ENCODE measurements at regions not wholly inside any gene's neighbourhood (a gene's known extent, or its start where the extent isn't known, plus 50 kb on each side); places are given as distances from the start of the nearest gene placed in this dataset.

- H3K4me3 ChIP-seq (ENCODE audit: low read depth, low read length): no peak overlapping the region
- no peak for TF ChIP-seq CTCF (conservative IDR thresholded peaks at IDR 0.05; ENCODE audit: low read depth, low read length)
- DNase-seq (ENCODE audit: low read depth): no peak
Measured at GRCh38 chr2:67479261-67479660, 82.1 kb downstream of the ETAA1 start.

- no peak for TF ChIP-seq CTCF (conservative IDR thresholded peaks at IDR 0.05; ENCODE audit: low read depth, low read length)
- no peak overlapping the region for H3K4me3 ChIP-seq (ENCODE audit: low read depth, low read length)
- DNase-seq (ENCODE audit: low read depth): no peak
Measured at GRCh38 chr2:67485431-67485830, 88.3 kb downstream of the ETAA1 start.

GRCh38 chr2:67486041-67486796, 89.1 kb downstream of the ETAA1 start:
- no peak overlapping the region for H3K4me3 ChIP-seq (ENCODE audit: low read depth, low read length)
- DNase-seq (ENCODE audit: low read depth): no peak
- no peak for TF ChIP-seq CTCF (conservative IDR thresholded peaks at IDR 0.05; ENCODE audit: low read depth, low read length)

GRCh38 chr2:67487993-67488392, 90.9 kb downstream of the ETAA1 start:
- no peak overlapping the region for H3K4me3 ChIP-seq (ENCODE audit: low read depth, low read length)
- no peak for TF ChIP-seq CTCF (conservative IDR thresholded peaks at IDR 0.05; ENCODE audit: low read depth, low read length)
- no peak for DNase-seq (ENCODE audit: low read depth)

- DNase-seq (ENCODE audit: low read depth): no peak
- no peak overlapping the region for H3K4me3 ChIP-seq (ENCODE audit: low read depth, low read length)
- TF ChIP-seq CTCF (conservative IDR thresholded peaks at IDR 0.05; ENCODE audit: low read depth, low read length): no peak
Measured at GRCh38 chr2:67489396-67489795, 92.3 kb downstream of the ETAA1 start.

- no peak for TF ChIP-seq CTCF (conservative IDR thresholded peaks at IDR 0.05; ENCODE audit: low read depth, low read length)
- DNase-seq (ENCODE audit: low read depth): no peak
- no peak overlapping the region for H3K4me3 ChIP-seq (ENCODE audit: low read depth, low read length)
Measured at GRCh38 chr2:67498931-67499330, 101.8 kb downstream of the ETAA1 start.

- no peak for TF ChIP-seq CTCF (conservative IDR thresholded peaks at IDR 0.05; ENCODE audit: low read depth, low read length)
- H3K4me3 ChIP-seq (ENCODE audit: low read depth, low read length): no peak overlapping the region
- DNase-seq (ENCODE audit: low read depth): no peak
Measured at GRCh38 chr2:67499989-67500388, 102.9 kb downstream of the ETAA1 start.
